ENCODE measurements at regions not wholly inside any gene's neighbourhood (a gene's known extent, or its start where the extent isn't known, plus 50 kb on each side); places are given as distances from the start of the nearest gene placed in this dataset.
"Not testable (repeated sequence)": the region's sequence is repeated elsewhere in the genome, so short reads cannot be mapped to it uniquely, and the experiment has no call there.

- no peak for DNase-seq
These were observed 794.9 kb downstream of the TNS3 start for GRCh38 chr7:46786995-46787394.

GRCh38 chr7:46786221-46786954 lies 795.5 kb downstream of the TNS3 start:
- DNase-seq: no peak

- DNase-seq: no peak
These were observed 797.2 kb downstream of the TNS3 start for GRCh38 chr7:46784732-46785131.

- no peak for DNase-seq
These were observed 799.9 kb downstream of the TNS3 start for GRCh38 chr7:46781901-46782439.

- no peak for DNase-seq
These were observed 805.1 kb downstream of the TNS3 start for GRCh38 chr7:46776790-46777189.

GRCh38 chr7:46775776-46776175 lies 806.1 kb downstream of the TNS3 start:
- DNase-seq: no peak

- DNase-seq: no peak
These were observed 806.9 kb downstream of the TNS3 start for GRCh38 chr7:46775020-46775419.

GRCh38 chr7:46774515-46774914 lies 807.4 kb downstream of the TNS3 start:
- no peak for DNase-seq

- DNase-seq: no peak
These were observed 809.1 kb downstream of the TNS3 start for GRCh38 chr7:46772776-46773175.

GRCh38 chr7:46767071-46767470 lies 814.8 kb downstream of the TNS3 start:
- no peak for DNase-seq

- no peak for DNase-seq
These were observed 817.6 kb downstream of the TNS3 start for GRCh38 chr7:46764100-46764936.

GRCh38 chr7:46763344-46763743 lies 818.6 kb downstream of the TNS3 start:
- no peak for DNase-seq

GRCh38 chr7:46759711-46760480 lies 822.0 kb downstream of the TNS3 start:
- no peak for DNase-seq

GRCh38 chr7:46756996-46757395 lies 824.9 kb downstream of the TNS3 start:
- no peak for DNase-seq

- DNase-seq: no peak
These were observed 825.7 kb downstream of the TNS3 start for GRCh38 chr7:46756256-46756655.

GRCh38 chr7:46755120-46756034 lies 826.5 kb downstream of the TNS3 start:
- DNase-seq: no peak

- no peak for DNase-seq
These were observed 827.7 kb downstream of the TNS3 start for GRCh38 chr7:46754140-46754720.

GRCh38 chr7:46753662-46754061 lies 828.2 kb downstream of the TNS3 start:
- no peak for DNase-seq

GRCh38 chr7:46752881-46753366 lies 829.0 kb downstream of the TNS3 start:
- no peak for DNase-seq

- not testable (repeated sequence) for DNase-seq
These were observed 829.8 kb downstream of the TNS3 start for GRCh38 chr7:46751927-46752723.
